ENCODE measurements at regions not wholly inside any gene's neighbourhood (a gene's known extent, or its start where the extent isn't known, plus 50 kb on each side); places are given as distances from the start of the nearest gene placed in this dataset.
"Not testable (repeated sequence)": the region's sequence is repeated elsewhere in the genome, so short reads cannot be mapped to it uniquely, and the experiment has no call there.

GRCh38 chr2:239869272-239870155, 155.6 kb downstream of the NDUFA10 start:
- H3K27me3 ChIP-seq (replicated peaks; ENCODE audit: control insufficient read depth, insufficient read depth, low read length): no peaks in the 10 kb centered on the region
- TF ChIP-seq, protein P1, sequence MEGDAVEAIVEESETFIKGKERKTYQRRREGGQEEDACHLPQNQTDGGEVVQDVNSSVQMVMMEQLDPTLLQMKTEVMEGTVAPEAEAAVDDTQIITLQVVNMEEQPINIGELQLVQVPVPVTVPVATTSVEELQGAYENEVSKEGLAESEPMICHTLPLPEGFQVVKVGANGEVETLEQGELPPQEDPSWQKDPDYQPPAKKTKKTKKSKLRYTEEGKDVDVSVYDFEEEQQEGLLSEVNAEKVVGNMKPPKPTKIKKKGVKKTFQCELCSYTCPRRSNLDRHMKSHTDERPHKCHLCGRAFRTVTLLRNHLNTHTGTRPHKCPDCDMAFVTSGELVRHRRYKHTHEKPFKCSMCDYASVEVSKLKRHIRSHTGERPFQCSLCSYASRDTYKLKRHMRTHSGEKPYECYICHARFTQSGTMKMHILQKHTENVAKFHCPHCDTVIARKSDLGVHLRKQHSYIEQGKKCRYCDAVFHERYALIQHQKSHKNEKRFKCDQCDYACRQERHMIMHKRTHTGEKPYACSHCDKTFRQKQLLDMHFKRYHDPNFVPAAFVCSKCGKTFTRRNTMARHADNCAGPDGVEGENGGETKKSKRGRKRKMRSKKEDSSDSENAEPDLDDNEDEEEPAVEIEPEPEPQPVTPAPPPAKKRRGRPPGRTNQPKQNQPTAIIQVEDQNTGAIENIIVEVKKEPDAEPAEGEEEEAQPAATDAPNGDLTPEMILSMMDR (IDR thresholded peaks at IDR 0.05; ENCODE audit: insufficient read depth, low read length, poor library complexity, severe bottlenecking): no peak
- DNase-seq (ENCODE audit: extremely low read depth, insufficient read length): no peak
- no peaks in the 10 kb centered on the region for H3K36me3 ChIP-seq (ENCODE audit: control insufficient read depth, insufficient read depth, low read length)
- H3K4me3 ChIP-seq (replicated peaks; ENCODE audit: low read depth, low read length): no peak overlapping the region

DNA sequence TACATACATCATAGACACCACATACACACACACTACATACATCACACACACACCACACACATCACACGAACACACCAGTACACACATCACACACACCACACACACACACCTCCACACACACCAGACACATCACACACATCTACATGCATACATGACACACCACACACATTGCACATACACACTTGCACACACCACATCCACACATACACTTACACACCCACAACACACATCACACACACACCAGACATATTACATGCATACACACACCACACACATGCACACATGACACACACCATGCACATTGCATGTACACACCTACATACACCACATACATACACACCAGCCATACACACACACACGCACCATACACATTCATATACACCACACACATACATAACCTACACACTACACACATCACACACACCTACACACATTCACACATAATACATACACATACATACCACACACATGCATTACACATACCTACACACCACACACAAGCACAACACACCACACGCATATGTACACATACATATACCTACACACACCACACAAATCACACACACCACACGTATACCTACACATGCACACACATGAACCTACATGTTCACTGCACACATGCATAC, 156.5 kb downstream of the NDUFA10 start:
- Histone ChIP-seq H3K4me3 (replicated peaks; ENCODE audit: low read depth, low read length) (no peak overlapping the region), H3K27me3 (replicated peaks; ENCODE audit: control insufficient read depth, insufficient read depth, low read length) (no peaks in the 10 kb centered on the region), H3K36me3 (ENCODE audit: control insufficient read depth, insufficient read depth, low read length) (no peaks in the 10 kb centered on the region)
- TF ChIP-seq, protein P1 (IDR thresholded peaks at IDR 0.05; ENCODE audit: insufficient read depth, low read length, poor library complexity, severe bottlenecking): no peak
- no peak for DNase-seq (ENCODE audit: extremely low read depth, insufficient read length)

DNA sequence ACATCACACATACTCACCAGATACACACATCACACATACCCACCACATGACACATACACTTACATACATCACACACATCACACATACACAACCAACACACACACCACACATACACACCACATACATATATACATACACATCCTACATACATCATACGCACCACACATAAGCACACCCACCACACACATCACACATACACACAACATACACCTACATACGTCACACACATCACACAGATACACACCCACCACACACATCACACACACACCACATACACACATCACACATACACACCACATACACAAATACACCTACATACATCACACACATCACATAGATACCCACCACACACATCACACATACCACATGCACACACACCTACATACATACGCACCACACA, 158.4 kb downstream of the NDUFA10 start:
- no peak for DNase-seq (ENCODE audit: extremely low read depth, insufficient read length)
- no peak overlapping the region for H3K4me3 ChIP-seq (replicated peaks; ENCODE audit: low read depth, low read length)
- TF ChIP-seq, protein P1 (IDR thresholded peaks at IDR 0.05; ENCODE audit: insufficient read depth, low read length, poor library complexity, severe bottlenecking): no peak
- no peaks in the 10 kb centered on the region for H3K36me3 ChIP-seq (ENCODE audit: control insufficient read depth, insufficient read depth, low read length)
- H3K27me3 ChIP-seq (replicated peaks; ENCODE audit: control insufficient read depth, insufficient read depth, low read length): no peaks in the 10 kb centered on the region

- Histone ChIP-seq H3K4me3 (replicated peaks; ENCODE audit: low read depth, low read length) (no peak overlapping the region), H3K36me3 (ENCODE audit: control insufficient read depth, insufficient read depth, low read length) (no peaks in the 10 kb centered on the region), H3K27me3 (replicated peaks; ENCODE audit: control insufficient read depth, insufficient read depth, low read length) (no peaks in the 10 kb centered on the region)
- DNase-seq (ENCODE audit: extremely low read depth, insufficient read length): no peak
- TF ChIP-seq, protein P1 (IDR thresholded peaks at IDR 0.05; ENCODE audit: insufficient read depth, low read length, poor library complexity, severe bottlenecking): no peak
Observed at GRCh38 chr2:239866350-239866749, 158.8 kb downstream of the NDUFA10 start.

GRCh38 chr2:239865856-239866255, 159.3 kb downstream of the NDUFA10 start:
- H3K36me3 ChIP-seq (ENCODE audit: control insufficient read depth, insufficient read depth, low read length); H3K27me3 ChIP-seq (replicated peaks; ENCODE audit: control insufficient read depth, insufficient read depth, low read length); DNase-seq (ENCODE audit: extremely low read depth, insufficient read length); H3K4me3 ChIP-seq (replicated peaks; ENCODE audit: low read depth, low read length): not testable (repeated sequence)

DNA sequence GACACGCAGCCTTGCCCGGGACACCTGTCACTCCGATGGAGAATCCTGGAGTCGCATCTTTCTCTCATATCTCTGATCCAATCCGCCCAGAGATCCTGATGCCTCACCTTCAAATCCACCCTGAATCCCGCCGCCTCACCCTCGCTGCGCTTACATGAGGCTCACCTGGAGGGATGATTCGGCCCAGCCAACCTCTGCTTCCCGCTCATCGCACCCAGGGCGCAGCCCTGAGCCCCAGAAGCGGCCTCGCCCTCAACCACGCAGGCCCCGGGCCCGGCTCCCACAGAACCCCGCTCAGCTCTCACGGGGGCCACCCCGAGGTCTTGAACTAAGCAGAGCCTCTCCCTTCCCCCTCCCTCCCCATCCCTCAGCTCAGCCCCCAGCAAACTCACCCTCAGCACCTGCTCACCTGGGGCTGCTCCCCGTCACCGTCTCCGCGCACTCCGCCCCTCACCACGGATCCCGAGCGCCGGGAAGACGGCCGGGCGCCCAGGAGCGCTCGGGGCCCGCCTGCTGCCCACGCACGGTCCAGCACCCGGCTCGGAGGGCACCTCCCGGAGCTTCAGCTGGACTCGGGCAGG, 160.0 kb downstream of the NDUFA10 start:
- TF ChIP-seq, protein P1 (IDR thresholded peaks at IDR 0.05; ENCODE audit: insufficient read depth, low read length, poor library complexity, severe bottlenecking): no peak
- DNase-seq (ENCODE audit: extremely low read depth, insufficient read length): no peak
- no peaks in the 10 kb centered on the region for H3K27me3 ChIP-seq (replicated peaks; ENCODE audit: control insufficient read depth, insufficient read depth, low read length)
- H3K4me3 ChIP-seq (replicated peaks; ENCODE audit: low read depth, low read length): no peak overlapping the region
- no peaks in the 10 kb centered on the region for H3K36me3 ChIP-seq (ENCODE audit: control insufficient read depth, insufficient read depth, low read length)

Data from GM06990 (cell line).